Muscle layer of colon (tissue), 2 donors: ENCODE measurements at regions not wholly inside any gene's neighbourhood (a gene's known extent, or its start where the extent isn't known, plus 50 kb on each side); places are given as distances from the start of the nearest gene placed in this dataset.
"Not testable (repeated sequence)": the region's sequence is repeated elsewhere in the genome, so short reads cannot be mapped to it uniquely, and the experiment has no call there.

Experiments used
- H3K27ac ChIP-seq: one replicate; pipeline ENCODE4 v1.7.0; 2013; ENCODE audit warnings: low read depth, mild to moderate bottlenecking, low read length, moderate library complexity
- H3K27me3 ChIP-seq, 2 donors: one replicate each; pipeline ENCODE4 v1.7.0; 2013; ENCODE audit warnings: low read length in 2 of 2, mild to moderate bottlenecking in 2 of 2; ENCODE audit not compliant: insufficient read depth in 2 of 2, control insufficient read depth in 1 of 2
- H3K36me3 ChIP-seq: one replicate; pipeline ENCODE4 v1.7.0; 2013; ENCODE audit warnings: mild to moderate bottlenecking, low read length; ENCODE audit not compliant: insufficient read depth
- H3K4me1 ChIP-seq: one replicate; pipeline ENCODE4 v1.7.0; 2013; ENCODE audit warnings: mild to moderate bottlenecking, low read length; ENCODE audit not compliant: insufficient read depth
- H3K4me3 ChIP-seq, 2 donors: one replicate each; pipeline ENCODE4 v1.7.0; 2013; ENCODE audit warnings: low read length in 2 of 2, low read depth in 1 of 2, mild to moderate bottlenecking in 1 of 2, moderate library complexity in 1 of 2
- H3K9ac ChIP-seq: one replicate; pipeline ENCODE4 v1.7.0; 2013; ENCODE audit warnings: low read length
- H3K9me3 ChIP-seq: one replicate; pipeline ENCODE4 v1.7.0; 2013; ENCODE audit warnings: mild to moderate bottlenecking, low read length
- donor health status: abdominal sarcoma.
- donor health status: Adenocarcinoma of cecum.

GRCh38 chr2:87643165-87643564 lies 104.7 kb upstream of the PLGLB2 start:
- H3K36me3 ChIP-seq, H3K4me3 ChIP-seq, H3K27ac ChIP-seq, H3K9me3 ChIP-seq, H3K4me1 ChIP-seq, H3K9ac ChIP-seq, H3K27me3 ChIP-seq: not testable (repeated sequence)

GRCh38 chr2:87647737-87648498 lies 100.0 kb upstream of the PLGLB2 start:
- not testable (repeated sequence) for H3K9ac ChIP-seq, H3K4me1 ChIP-seq, H3K4me3 ChIP-seq, H3K27ac ChIP-seq, H3K9me3 ChIP-seq, H3K27me3 ChIP-seq, H3K36me3 ChIP-seq

- H3K27me3 ChIP-seq, H3K4me3 ChIP-seq, H3K9me3 ChIP-seq, H3K4me1 ChIP-seq, H3K36me3 ChIP-seq, H3K9ac ChIP-seq, H3K27ac ChIP-seq: not testable (repeated sequence)
Observed at GRCh38 chr2:87648815-87649214, 99.1 kb upstream of the PLGLB2 start.

- not testable (repeated sequence) for H3K27ac ChIP-seq, H3K4me3 ChIP-seq, H3K9me3 ChIP-seq, H3K36me3 ChIP-seq, H3K4me1 ChIP-seq, H3K9ac ChIP-seq, H3K27me3 ChIP-seq
Observed at GRCh38 chr2:87649871-87650270, 98.0 kb upstream of the PLGLB2 start.

GRCh38 chr2:87650837-87651236 lies 97.0 kb upstream of the PLGLB2 start:
- H3K27ac ChIP-seq, H3K4me3 ChIP-seq, H3K4me1 ChIP-seq, H3K9me3 ChIP-seq, H3K27me3 ChIP-seq, H3K36me3 ChIP-seq, H3K9ac ChIP-seq: not testable (repeated sequence)

GRCh38 chr2:87651589-87651988 lies 96.3 kb upstream of the PLGLB2 start:
- H3K27me3 ChIP-seq, result not testable (repeated sequence)

GRCh38 chr2:87653373-87653772 lies 94.5 kb upstream of the PLGLB2 start:
- not testable (repeated sequence) for H3K36me3 ChIP-seq, H3K27ac ChIP-seq, H3K27me3 ChIP-seq, H3K4me1 ChIP-seq, H3K9me3 ChIP-seq, H3K4me3 ChIP-seq, H3K9ac ChIP-seq

More at GRCh38 chr2:87651589-87651988, 96.3 kb upstream of the PLGLB2 start:
- not testable (repeated sequence) for H3K27ac ChIP-seq, H3K9me3 ChIP-seq, H3K4me1 ChIP-seq, H3K36me3 ChIP-seq, H3K4me3 ChIP-seq, H3K9ac ChIP-seq

GRCh38 chr2:87654136-87654814 lies 93.6 kb upstream of the PLGLB2 start:
- H3K9me3 ChIP-seq, H3K36me3 ChIP-seq, H3K27me3 ChIP-seq, H3K4me3 ChIP-seq, H3K4me1 ChIP-seq, H3K9ac ChIP-seq, H3K27ac ChIP-seq: not testable (repeated sequence)

- not testable (repeated sequence) for H3K27ac ChIP-seq, H3K27me3 ChIP-seq, H3K9ac ChIP-seq, H3K9me3 ChIP-seq, H3K4me3 ChIP-seq, H3K4me1 ChIP-seq, H3K36me3 ChIP-seq
Observed at GRCh38 chr2:87657915-87658314, 90.0 kb upstream of the PLGLB2 start.

- H3K9ac ChIP-seq, H3K27ac ChIP-seq, H3K4me1 ChIP-seq, H3K9me3 ChIP-seq, H3K27me3 ChIP-seq, H3K4me3 ChIP-seq, H3K36me3 ChIP-seq: not testable (repeated sequence)
Observed at GRCh38 chr2:87658357-87658756, 89.5 kb upstream of the PLGLB2 start.

- not testable (repeated sequence) for H3K4me3 ChIP-seq, H3K27ac ChIP-seq, H3K36me3 ChIP-seq, H3K9ac ChIP-seq, H3K27me3 ChIP-seq, H3K4me1 ChIP-seq, H3K9me3 ChIP-seq
Observed at GRCh38 chr2:87658976-87659375, 88.9 kb upstream of the PLGLB2 start.

GRCh38 chr2:87660164-87660563 lies 87.7 kb upstream of the PLGLB2 start:
- not testable (repeated sequence) for H3K36me3 ChIP-seq, H3K4me3 ChIP-seq, H3K9me3 ChIP-seq, H3K9ac ChIP-seq, H3K27me3 ChIP-seq, H3K27ac ChIP-seq, H3K4me1 ChIP-seq
